GM12878 (cell line): ENCODE measurements at regions not wholly inside any gene's neighbourhood (a gene's known extent, or its start where the extent isn't known, plus 50 kb on each side); places are given as distances from the start of the nearest gene placed in this dataset.

Source experiments
- ATAC-seq: fragments of 200-7000 bp; cut with Tn5 transposase; 3 replicates; pipeline ENCODE4 v1.9.1; 2020; ENCODE audit warnings: mild to moderate bottlenecking, moderate library complexity
- BruUV-seq: library from RNA; stranded (reverse); fragments of 400-500 nt; replicated peaks from 2 replicates; lab custom pipeline; 2021; lab: Mats Ljungman, UMichigan
- CTCF ChIA-PET: fragments of 300-600 bp; sonication (Branson Sonifier 250); formaldehyde crosslinking; extraction: SDS; loops from one replicate; lab custom pipeline; 2021; ENCODE audit warnings: inconsistent platforms; lab: Yijun Ruan, JAX
- POLR2A ChIA-PET: fragments of 350-600 bp; formaldehyde crosslinking; extraction: SDS; loops from one replicate; lab custom pipeline; 2021; ENCODE audit warnings: inconsistent platforms; lab: Charles Lee
- RAD21 ChIA-PET: fragments of 300-600 bp; sonication (Branson Sonifier 250); formaldehyde crosslinking; loops from one replicate; lab custom pipeline; 2023; ENCODE audit warnings: antibody characterized with exemption; ENCODE audit not compliant: unreplicated experiment; lab: Charles Lee
- SMC1A ChIA-PET: fragments of 300-600 bp; sonication (Branson Sonifier 250); formaldehyde crosslinking; loops from one replicate; lab custom pipeline; 2023; ENCODE audit not compliant: unreplicated experiment, uncharacterized antibody; lab: Charles Lee
- DNase-seq: peaks from one replicate; pipeline ENCODE4 v3.0.0-alpha.2; 2011; ENCODE audit warnings: low read depth, low spot score
- FAIRE-seq: peaks from 3 replicates; lab custom pipeline; 2011; peaks lifted over from hg19 to GRCh38; lab: Jason Lieb, UNC
- H2AFZ ChIP-seq: 2 replicates; pipeline ENCODE4 v1.6.0; 2011; ENCODE audit warnings: low read depth, low read length, control low read depth; ENCODE audit not compliant: control insufficient read depth
- H3K27ac ChIP-seq: 2 replicates; pipeline ENCODE4 v1.5.1; 2011; ENCODE audit warnings: control low read depth; ENCODE audit not compliant: control insufficient read depth, insufficient read depth
- H3K27me3 ChIP-seq, 2 experiments: replicated peaks in 1 of 2; 2 replicates each; pipeline versions ENCODE4 v1.6.0 to v1.6.1; 2011; ENCODE audit warnings: low read length in 1 of 2; ENCODE audit not compliant: control insufficient read depth in 2 of 2, insufficient read depth in 2 of 2
- H3K36me3 ChIP-seq, 2 experiments: 2 replicates each; pipeline ENCODE4 v1.5.1; 2011; ENCODE audit warnings: low read length in 1 of 2; ENCODE audit not compliant: control insufficient read depth in 2 of 2, insufficient read depth in 2 of 2
- H3K4me1 ChIP-seq: 2 replicates; pipeline ENCODE4 v1.6.1; 2011; ENCODE audit warnings: mild to moderate bottlenecking, low read length, moderate library complexity, mixed read lengths; ENCODE audit not compliant: control insufficient read depth, insufficient read depth
- H3K4me2 ChIP-seq: 2 replicates; pipeline ENCODE4 v1.6.0; 2011; ENCODE audit warnings: control low read depth; ENCODE audit not compliant: control insufficient read depth, insufficient read depth
- H3K4me3 ChIP-seq: fragments of 200-600 bp; sonication (generic); 2 replicates; pipeline ENCODE4 v1.5.1; 2016
- H3K79me2 ChIP-seq: 2 replicates; pipeline ENCODE4 v1.6.0; 2011; ENCODE audit warnings: low read length; ENCODE audit not compliant: control insufficient read depth, insufficient read depth
- H3K9ac ChIP-seq: 2 replicates; pipeline ENCODE4 v1.8.0; 2011; ENCODE audit warnings: low read length, control low read depth, mixed read lengths; ENCODE audit not compliant: control insufficient read depth, insufficient read depth
- H3K9me3 ChIP-seq: replicated peaks from 3 replicates; pipeline ENCODE4 v1.5.1; 2011; ENCODE audit warnings: mild to moderate bottlenecking, low read length; ENCODE audit not compliant: control insufficient read depth, insufficient read depth
- H4K20me1 ChIP-seq: 2 replicates; pipeline ENCODE4 v1.6.0; 2011; ENCODE audit not compliant: control insufficient read depth, insufficient read depth
- CBX5 ChIP-seq: sonication (generic); IDR thresholded peaks from 2 replicates; pipeline ENCODE4 v1.6.1; 2016; ENCODE audit warnings: low read depth, moderate library complexity, mild to moderate bottlenecking, inconsistent platforms
- E2F8 ChIP-seq: fragments of 450-650 bp; IDR thresholded peaks from 2 replicates; pipeline ENCODE4 v1.6.1; 2018; ENCODE audit warnings: mild to moderate bottlenecking, low read depth, moderate library complexity; ENCODE audit not compliant: partially characterized antibody
- FOXK2 ChIP-seq: fragments of 450-650 bp; IDR thresholded peaks from 2 replicates; pipeline ENCODE4 v1.6.1; 2017; ENCODE audit warnings: mild to moderate bottlenecking, moderate library complexity
- IRF3 ChIP-seq: fragments of 450-650 bp; IDR thresholded peaks from 2 replicates; pipeline ENCODE4 v1.6.1; 2014; ENCODE audit warnings: mild to moderate bottlenecking
- KLF5 ChIP-seq: fragments of 450-650 bp; IDR thresholded peaks from 2 replicates; pipeline ENCODE4 v1.6.1; 2014; ENCODE audit warnings: mild to moderate bottlenecking; ENCODE audit not compliant: partially characterized antibody
- NR2F1 ChIP-seq: fragments of 450-650 bp; conservative IDR thresholded peaks from 2 replicates; pipeline ENCODE4 v1.6.1; 2017; ENCODE audit warnings: mild to moderate bottlenecking
- RAD21 ChIP-seq: IDR thresholded peaks from 2 replicates; pipeline ENCODE4 v1.6.1; 2011; ENCODE audit warnings: mild to moderate bottlenecking, low read depth, low read length, moderate library complexity; ENCODE audit not compliant: insufficient read depth
- TARDBP ChIP-seq: IDR thresholded peaks from 2 replicates; pipeline ENCODE4 v1.6.1; 2016; ENCODE audit warnings: borderline replicate concordance
- WRNIP1 ChIP-seq: IDR thresholded peaks from 2 replicates; pipeline ENCODE4 v1.6.1; 2011; ENCODE audit warnings: low read depth, low read length, improper control_type of control experiment, borderline replicate concordance
- ZBTB33 ChIP-seq: fragments of 450-650 bp; IDR thresholded peaks from 2 replicates; pipeline ENCODE4 v1.6.1; 2017; ENCODE audit warnings: mild to moderate bottlenecking
- ZNF24 ChIP-seq: fragments of 450-650 bp; IDR thresholded peaks from 2 replicates; pipeline ENCODE4 v1.6.1; 2017; ENCODE audit warnings: antibody characterized with exemption, mild to moderate bottlenecking
- ZNF687 ChIP-seq: fragments of 450-650 bp; IDR thresholded peaks from 2 replicates; pipeline ENCODE4 v1.6.1; 2017; ENCODE audit warnings: mild to moderate bottlenecking, moderate library complexity
- WGBS: methylation state at CpG from one replicate; pipeline ENCODE4 v1.1.6; 2016; ENCODE audit warnings: low lambda C conversion rate; ENCODE audit not compliant: insufficient replicate concordance, insufficient coverage; ENCODE audit errors: missing lambda C conversion rate; 5-methylcytosine and 5-hydroxymethylcytosine counted together
- in situ Hi-C: fragments of 300-500 bp; cut with MboI; formaldehyde crosslinking; loops from 9 replicates; pipeline ENCODE4 v1.14.3; 2018; ENCODE audit warnings: mixed read lengths
- intact Hi-C: fragments of 100-400 bp; cut with micrococcal nuclease; formaldehyde crosslinking; loops from one replicate; pipeline ENCODE4 v1.14.2; 2022; ENCODE audit not compliant: unreplicated experiment
- TF ChIP-seq, protein P1 (sequence below): fragments of 450-650 bp; IDR thresholded peaks from 2 replicates; pipeline ENCODE4 v1.6.1; 2017; ENCODE audit warnings: antibody characterized with exemption, mild to moderate bottlenecking, moderate library complexity

DNA sequence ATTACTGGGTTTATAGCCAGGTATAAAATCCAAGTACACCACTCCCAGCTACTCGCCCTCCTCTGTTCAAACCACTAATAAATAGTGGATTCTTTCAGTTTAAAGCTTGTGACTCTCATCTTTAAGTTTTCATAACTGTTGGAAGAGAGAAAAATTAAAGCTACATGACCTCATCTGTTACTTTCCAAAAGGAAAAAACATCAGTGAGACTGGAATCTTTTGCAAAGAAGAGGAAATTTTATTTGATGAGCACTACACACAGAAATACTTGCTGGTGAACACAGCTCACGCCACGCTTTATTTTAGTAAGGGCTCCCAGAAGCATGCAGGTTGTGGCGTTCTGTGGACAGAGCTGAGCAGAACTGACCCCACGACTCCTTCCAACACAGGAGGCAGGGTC, 527.0 kb upstream of the MGMT start:
- in situ Hi-C loops: no loop called here
- no peak for TF ChIP-seq CBX5
- TF ChIP-seq NR2F1: no peak
- TF ChIP-seq, protein P1, sequence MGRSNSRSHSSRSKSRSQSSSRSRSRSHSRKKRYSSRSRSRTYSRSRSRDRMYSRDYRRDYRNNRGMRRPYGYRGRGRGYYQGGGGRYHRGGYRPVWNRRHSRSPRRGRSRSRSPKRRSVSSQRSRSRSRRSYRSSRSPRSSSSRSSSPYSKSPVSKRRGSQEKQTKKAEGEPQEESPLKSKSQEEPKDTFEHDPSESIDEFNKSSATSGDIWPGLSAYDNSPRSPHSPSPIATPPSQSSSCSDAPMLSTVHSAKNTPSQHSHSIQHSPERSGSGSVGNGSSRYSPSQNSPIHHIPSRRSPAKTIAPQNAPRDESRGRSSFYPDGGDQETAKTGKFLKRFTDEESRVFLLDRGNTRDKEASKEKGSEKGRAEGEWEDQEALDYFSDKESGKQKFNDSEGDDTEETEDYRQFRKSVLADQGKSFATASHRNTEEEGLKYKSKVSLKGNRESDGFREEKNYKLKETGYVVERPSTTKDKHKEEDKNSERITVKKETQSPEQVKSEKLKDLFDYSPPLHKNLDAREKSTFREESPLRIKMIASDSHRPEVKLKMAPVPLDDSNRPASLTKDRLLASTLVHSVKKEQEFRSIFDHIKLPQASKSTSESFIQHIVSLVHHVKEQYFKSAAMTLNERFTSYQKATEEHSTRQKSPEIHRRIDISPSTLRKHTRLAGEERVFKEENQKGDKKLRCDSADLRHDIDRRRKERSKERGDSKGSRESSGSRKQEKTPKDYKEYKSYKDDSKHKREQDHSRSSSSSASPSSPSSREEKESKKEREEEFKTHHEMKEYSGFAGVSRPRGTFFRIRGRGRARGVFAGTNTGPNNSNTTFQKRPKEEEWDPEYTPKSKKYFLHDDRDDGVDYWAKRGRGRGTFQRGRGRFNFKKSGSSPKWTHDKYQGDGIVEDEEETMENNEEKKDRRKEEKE: no peak
- TF ChIP-seq ZNF24: no peak
- no peak for TF ChIP-seq FOXK2
- TF ChIP-seq E2F8: no peak
- TF ChIP-seq TARDBP: no peak
- TF ChIP-seq IRF3: no peak
- TF ChIP-seq ZBTB33: no peak
- no peak for TF ChIP-seq KLF5
- TF ChIP-seq WRNIP1: no peak
- TF ChIP-seq ZNF687: no peak
- TF ChIP-seq RAD21: no peak

More for the DNA sequence above, 527.0 kb upstream of the MGMT start:
- ChIA-PET SMC1A (no interaction called here), CTCF (no interaction called here), POLR2A (no interaction called here), RAD21 (no interaction called here)
- H3K4me2 ChIP-seq: no peak overlapping the region
- no peaks in the 10 kb centered on the region for H3K79me2 ChIP-seq
- no peaks in the 10 kb centered on the region for H3K9me3 ChIP-seq
- H3K27me3 ChIP-seq: no peaks in the 10 kb centered on the region
- no peaks in the 10 kb centered on the region for H3K36me3 ChIP-seq
- no TSS peak for BruUV-seq
- no peaks in the 10 kb centered on the region for H3K4me1 ChIP-seq
- DNase-seq: no peak
- H3K27ac ChIP-seq: no peak overlapping the region
- FAIRE-seq: no peak
- no peak for ATAC-seq
- intact Hi-C loops: no loop called here
- H4K20me1 ChIP-seq: no peaks in the 10 kb centered on the region
- H2AFZ ChIP-seq: no peak overlapping the region
- no peak overlapping the region for H3K9ac ChIP-seq
- H3K4me3 ChIP-seq: no peak overlapping the region
- WGBS: 12% methylated on average over 5 of the region's 5 CpGs
